NCI-H446 (cell line): ENCODE measurements at regions not wholly inside any gene's neighbourhood (a gene's known extent, or its start where the extent isn't known, plus 50 kb on each side); places are given as distances from the start of the nearest gene placed in this dataset.
"Not testable (repeated sequence)": the region's sequence is repeated elsewhere in the genome, so short reads cannot be mapped to it uniquely, and the experiment has no call there.

ENCODE experiments used
- DNase-seq, 2 experiments: peaks; one replicate each; lab custom pipeline; 2025; lab: John Stamatoyannopoulos, UW

GRCh38 chr9:714675-715074 lies 126.8 kb upstream of the DMRT1 start:
- no peak for DNase-seq

DNA sequence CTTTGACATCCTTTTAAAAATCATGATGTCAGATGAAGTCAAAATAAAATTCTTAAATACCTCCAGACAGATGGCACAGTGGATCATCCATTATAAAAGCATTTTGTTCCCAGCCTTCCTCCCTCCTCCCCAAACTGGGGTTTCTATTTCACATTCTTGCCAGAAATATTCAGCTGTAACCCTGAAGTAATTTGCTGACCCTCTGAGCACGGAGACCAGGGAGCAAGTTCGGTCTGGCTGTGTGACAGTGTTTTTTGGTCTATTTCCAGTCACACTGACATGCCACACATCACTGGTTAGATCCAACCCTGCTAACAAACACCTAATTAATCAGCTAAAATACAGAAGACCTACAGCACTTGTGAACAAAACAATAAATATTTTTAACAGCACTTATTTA lies 126.2 kb upstream of the DMRT1 start:
- no peak for DNase-seq

DNA sequence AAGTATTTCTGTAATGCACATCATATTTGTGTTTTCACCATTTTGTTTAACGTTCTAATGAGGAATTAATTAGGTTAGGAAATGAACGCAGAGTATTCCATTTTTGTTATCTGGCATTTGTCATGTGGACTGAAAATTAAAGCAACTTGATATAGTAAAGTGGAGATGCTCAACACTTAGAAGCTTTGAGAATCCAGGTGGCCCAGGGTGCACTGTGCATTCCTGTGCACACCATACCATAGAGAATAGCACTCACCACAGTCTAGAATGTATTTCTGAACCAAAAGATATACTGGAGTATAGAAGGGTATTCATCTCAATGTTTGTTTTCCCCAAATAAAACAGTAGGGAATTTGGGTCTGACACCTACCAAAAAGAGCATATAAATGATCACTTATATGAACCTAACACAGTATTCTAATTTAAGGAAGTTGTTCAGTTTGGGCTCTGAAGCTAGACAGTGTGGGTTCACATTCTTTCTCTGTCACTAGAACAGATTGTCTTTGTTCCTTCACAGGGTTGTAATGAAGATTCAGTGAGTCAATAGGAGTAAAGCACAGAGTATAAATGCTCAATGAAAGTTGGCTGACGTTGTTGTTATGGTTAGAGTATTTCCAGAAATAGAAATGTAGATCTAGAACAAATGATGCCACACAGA lies 125.6 kb upstream of the DMRT1 start:
- no peak for DNase-seq

DNA sequence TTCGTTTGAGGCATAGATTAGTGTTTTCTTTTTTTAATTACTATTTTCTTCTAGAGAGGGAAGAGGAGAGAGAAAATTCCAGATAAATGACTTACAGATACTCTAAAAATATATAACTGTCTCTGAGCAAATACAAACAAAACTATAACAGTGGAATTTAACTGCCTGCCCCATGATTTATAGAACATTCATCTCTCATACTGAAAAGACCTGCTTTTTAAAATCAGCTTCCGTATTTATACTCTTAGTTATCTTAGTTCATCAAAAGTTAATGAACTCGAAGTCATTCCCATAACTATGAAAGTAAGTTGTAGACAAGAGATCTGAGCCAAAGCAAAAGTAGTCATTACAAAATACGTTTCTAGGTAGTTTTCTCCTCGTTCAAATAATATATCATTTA lies 123.8 kb upstream of the DMRT1 start:
- DNase-seq = no peak

DNA sequence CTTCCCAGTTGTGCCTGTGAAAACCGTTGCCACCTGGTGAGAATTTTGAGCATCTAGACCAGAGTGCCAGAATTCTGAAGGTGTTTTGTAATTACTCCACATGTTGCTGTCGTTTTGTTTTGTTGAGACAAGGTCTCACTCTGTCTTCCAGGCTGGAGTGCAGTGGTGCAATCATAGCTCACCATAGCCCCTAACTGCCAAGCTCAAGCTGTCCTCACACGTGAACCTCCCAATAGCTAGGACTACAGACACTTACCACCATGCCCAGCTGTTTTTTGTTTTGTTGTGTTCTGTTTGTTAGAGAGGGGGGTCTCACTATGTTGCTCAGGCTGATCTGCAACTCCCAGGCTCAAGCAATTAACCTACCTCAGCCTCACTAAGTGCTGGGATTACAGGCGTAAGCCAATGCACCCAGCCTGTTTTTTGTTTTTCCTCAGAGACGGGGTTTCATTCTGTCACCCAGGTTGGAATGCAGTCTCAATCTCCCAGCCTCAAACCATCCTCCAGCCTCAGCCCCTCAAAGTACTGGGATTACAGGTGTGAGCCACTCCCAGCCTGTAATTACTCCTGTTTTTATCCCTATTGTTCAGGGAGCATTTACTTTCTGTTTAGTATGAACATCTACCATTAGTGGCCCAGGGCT lies 121.1 kb upstream of the DMRT1 start:
- no peak for DNase-seq

- no peak for DNase-seq
These were observed 119.0 kb upstream of the DMRT1 start for GRCh38 chr9:722388-722980.

DNA sequence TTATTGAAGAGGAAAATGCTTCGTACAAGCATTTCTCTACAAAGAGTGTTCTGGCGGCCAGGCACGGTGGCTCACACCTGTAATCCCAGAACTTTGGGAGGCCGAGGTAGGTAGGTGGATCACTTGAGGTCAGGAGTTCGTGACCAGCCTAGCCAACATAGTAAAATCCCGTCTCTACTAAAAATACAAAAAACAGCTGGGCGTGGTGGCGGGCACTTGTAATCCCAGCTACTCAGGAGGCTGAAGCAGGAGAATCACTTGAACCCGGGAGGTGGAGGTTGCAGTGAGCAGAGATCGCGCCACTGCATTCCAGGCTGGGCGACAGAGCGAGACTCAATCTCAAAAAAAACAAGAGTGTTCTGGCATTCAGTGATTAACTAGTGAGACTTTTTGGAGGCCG lies 117.0 kb upstream of the DMRT1 start:
- not testable (repeated sequence) for DNase-seq

GRCh38 chr9:726005-726404 lies 115.5 kb upstream of the DMRT1 start:
- no peak for DNase-seq

DNA sequence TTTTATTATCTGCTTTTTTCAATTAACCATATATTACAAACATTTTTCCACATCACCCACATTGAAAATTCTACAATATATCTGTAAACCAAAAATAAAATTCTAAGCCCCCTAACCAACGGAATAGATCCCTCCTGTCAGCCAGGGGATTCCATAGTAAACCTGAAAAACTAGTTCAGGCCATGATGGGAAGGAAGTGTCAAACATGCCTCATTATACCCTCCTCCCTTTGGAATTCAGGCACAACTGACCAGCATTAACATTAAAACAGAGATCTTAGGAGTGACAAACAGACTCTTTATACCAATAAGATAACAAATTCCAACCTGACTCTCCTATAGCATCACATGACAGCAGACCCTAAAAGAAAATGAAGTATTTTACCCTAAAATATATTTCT lies 113.7 kb upstream of the DMRT1 start:
- no peak for DNase-seq

GRCh38 chr9:728535-728934 lies 113.0 kb upstream of the DMRT1 start:
- DNase-seq = no peak

GRCh38 chr9:731474-731873 lies 110.0 kb upstream of the DMRT1 start:
- no peak for DNase-seq

GRCh38 chr9:734831-735511 lies 106.5 kb upstream of the DMRT1 start:
- no peak for DNase-seq

GRCh38 chr9:737400-738120 lies 103.9 kb upstream of the DMRT1 start:
- no peak for DNase-seq

GRCh38 chr9:738209-738915 lies 103.1 kb upstream of the DMRT1 start:
- DNase-seq = no peak

DNA sequence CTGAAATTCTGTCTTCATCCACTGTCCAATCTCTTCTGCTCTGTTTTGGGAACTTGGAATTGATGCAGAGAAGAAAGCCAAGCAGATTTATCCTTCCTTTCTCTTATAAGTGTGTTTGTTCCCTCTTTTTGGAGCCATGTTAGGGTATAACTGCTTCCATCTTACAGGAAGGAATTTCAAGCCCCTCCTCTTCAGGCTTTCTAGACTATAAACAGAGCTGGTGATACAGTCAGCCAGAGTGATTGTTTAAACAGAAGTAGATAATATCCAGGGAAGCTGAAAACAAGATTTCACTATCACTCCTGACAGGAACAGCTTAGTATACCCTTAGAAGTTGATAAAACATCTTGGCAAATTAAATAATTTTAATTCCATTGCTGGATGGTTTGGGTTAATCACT lies 102.1 kb upstream of the DMRT1 start:
- no peak for DNase-seq

- no peak for DNase-seq
These were observed 101.3 kb upstream of the DMRT1 start for GRCh38 chr9:740221-740620.

DNA sequence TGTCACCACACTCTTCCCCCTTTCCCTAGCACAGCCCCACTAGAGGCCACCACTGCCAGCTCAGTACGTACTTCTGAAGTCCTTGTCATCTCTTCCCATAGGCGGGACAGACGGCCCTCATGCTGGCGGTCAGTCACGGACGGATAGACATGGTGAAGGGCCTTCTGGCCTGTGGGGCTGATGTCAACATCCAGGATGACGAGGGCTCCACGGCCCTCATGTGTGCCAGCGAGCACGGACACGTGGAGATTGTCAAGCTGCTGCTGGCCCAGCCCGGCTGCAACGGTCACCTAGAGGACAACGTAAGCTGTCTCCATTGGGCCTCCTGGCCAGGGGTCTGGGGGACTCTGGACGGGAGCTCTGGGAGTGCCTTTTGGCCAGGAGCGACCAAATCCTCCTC lies 99.4 kb upstream of the DMRT1 start:
- DNase-seq = no peak

GRCh38 chr9:742914-743589 lies 98.4 kb upstream of the DMRT1 start:
- DNase-seq = no peak

GRCh38 chr9:744046-744712 lies 97.3 kb upstream of the DMRT1 start:
- no peak for DNase-seq

- DNase-seq = no peak
These were observed 96.6 kb upstream of the DMRT1 start for GRCh38 chr9:744790-745484.
